ENCODE measurements at regions not wholly inside any gene's neighbourhood (a gene's known extent, or its start where the extent isn't known, plus 50 kb on each side); places are given as distances from the start of the nearest gene placed in this dataset.

DNA sequence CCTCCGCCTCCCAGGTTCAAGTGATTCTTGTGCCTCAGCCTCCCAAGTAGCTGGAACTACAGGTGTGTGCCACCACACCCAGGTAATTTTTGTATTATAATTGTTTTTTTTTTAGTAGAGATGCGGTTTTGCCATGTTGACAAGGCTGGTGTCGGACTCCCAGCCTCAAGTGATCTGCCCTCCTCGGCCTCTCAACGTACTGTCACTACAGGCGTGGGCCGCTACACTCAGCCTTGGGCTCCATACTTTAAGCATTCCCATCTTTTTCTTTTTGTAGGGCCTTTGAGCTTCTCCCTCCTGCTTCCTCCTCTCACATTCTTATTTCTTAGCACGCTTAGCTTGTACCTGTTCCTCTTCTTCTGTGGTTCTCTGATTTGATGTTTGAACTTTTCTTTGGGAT is 62.8 kb downstream of the SERPINA3 start:
- DNase-seq, result no peak
- TF ChIP-seq, protein P1, sequence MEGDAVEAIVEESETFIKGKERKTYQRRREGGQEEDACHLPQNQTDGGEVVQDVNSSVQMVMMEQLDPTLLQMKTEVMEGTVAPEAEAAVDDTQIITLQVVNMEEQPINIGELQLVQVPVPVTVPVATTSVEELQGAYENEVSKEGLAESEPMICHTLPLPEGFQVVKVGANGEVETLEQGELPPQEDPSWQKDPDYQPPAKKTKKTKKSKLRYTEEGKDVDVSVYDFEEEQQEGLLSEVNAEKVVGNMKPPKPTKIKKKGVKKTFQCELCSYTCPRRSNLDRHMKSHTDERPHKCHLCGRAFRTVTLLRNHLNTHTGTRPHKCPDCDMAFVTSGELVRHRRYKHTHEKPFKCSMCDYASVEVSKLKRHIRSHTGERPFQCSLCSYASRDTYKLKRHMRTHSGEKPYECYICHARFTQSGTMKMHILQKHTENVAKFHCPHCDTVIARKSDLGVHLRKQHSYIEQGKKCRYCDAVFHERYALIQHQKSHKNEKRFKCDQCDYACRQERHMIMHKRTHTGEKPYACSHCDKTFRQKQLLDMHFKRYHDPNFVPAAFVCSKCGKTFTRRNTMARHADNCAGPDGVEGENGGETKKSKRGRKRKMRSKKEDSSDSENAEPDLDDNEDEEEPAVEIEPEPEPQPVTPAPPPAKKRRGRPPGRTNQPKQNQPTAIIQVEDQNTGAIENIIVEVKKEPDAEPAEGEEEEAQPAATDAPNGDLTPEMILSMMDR (IDR thresholded peaks at IDR 0.05), result no peak
- 91 to 98% (median 96%) methylated on average over 8 of the region's 8 CpGs for WGBS, 3 donors

DNA sequence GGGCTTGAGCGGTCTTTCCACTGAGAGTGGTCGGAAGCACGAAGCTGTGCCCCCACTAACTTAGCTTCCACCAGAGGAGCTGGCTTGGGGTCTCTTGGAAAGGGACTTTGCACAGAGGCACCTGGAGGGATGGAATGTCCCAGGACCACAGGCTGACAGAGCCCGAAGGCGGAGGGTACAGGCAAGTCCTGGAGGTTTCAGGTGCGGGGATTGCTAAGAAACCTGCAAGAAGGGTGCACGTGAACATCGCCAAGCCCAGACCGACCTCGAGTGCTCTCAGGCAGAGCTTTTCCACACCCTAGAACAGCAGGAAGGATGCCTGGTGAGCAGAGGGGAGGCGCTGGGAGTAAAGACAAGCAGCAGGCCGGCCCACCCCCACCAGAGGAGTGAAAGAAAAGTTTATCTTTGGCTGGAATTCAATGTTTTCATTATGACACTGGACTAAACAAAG is 61.6 kb downstream of the SERPINA3 start:
- no peak for ATAC-seq
- no peak for DNase-seq
- Histone ChIP-seq H3K4me3 (no peak overlapping the region), H3K4me1 (no peaks in the 10 kb centered on the region), H3K27ac (no peak overlapping the region), H3K27me3 (ENCODE audit: insufficient read depth in 3 of 3, low read length in 2 of 3) (peaks cover 0 to 4% (median 0%) of the 10 kb centered on the region in 3 donors), H3K36me3 (ENCODE audit: insufficient read depth in 1 of 2, low read depth in 1 of 2) (no peaks in the 10 kb centered on the region), H3K9me3 (no peaks in the 10 kb centered on the region)
- 63 to 73% (median 64%) methylated on average over 12 of the region's 12 CpGs for WGBS, 3 donors
- TF ChIP-seq, protein P1 (IDR thresholded peaks at IDR 0.05), result no peak
- intact Hi-C loops (cut with DNase I), result no loop called here

More for the DNA sequence above, 62.8 kb downstream of the SERPINA3 start:
- Histone ChIP-seq H3K4me3 (no peak overlapping the region), H3K4me1 (no peaks in the 10 kb centered on the region), H3K27me3 (ENCODE audit: insufficient read depth in 3 of 3, low read length in 2 of 3) (peaks cover 0 to 4% (median 0%) of the 10 kb centered on the region in 3 donors), H3K27ac (no peak overlapping the region), H3K36me3 (ENCODE audit: insufficient read depth in 1 of 2, low read depth in 1 of 2) (no peaks in the 10 kb centered on the region), H3K9me3 (no peaks in the 10 kb centered on the region)
- intact Hi-C loops (cut with DNase I), result no loop called here
- no peak for ATAC-seq
